ENCODE measurements at regions not wholly inside any gene's neighbourhood (a gene's known extent, or its start where the extent isn't known, plus 50 kb on each side); places are given as distances from the start of the nearest gene placed in this dataset.

DNA sequence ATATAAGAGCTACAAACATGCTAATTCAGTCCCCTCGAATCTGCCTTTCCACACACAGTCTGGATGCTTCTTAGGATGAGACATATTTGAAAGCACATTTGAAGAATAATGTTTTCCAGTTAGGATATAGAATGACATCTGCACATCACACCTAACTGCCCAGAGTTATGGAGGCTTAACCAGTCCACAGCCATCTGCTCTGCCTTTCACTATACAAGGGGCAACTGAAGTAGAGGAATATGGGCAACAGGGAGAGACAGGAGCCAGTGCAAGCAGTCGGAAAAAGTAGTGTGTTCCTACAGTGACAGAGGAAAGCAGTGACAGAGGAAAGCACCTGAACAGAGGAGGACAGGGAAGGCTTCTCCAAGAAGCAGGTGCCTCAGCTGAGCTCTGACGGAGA is 79.0 kb upstream of the CLDN18 start:
- H3K9me3 ChIP-seq (replicated peaks in 1 of 2; ENCODE audit: control insufficient read depth in 2 of 2, insufficient read depth in 1 of 2, low read depth in 1 of 2, low read length in 2 of 2): no peaks in the 10 kb centered on the region
- H4K8ac ChIP-seq (ENCODE audit: low read depth, low read length): no peak overlapping the region
- DNase-seq (ENCODE audit: low spot score): no peak
- H3K4me3 ChIP-seq (ENCODE audit: low read length in 2 of 2): no peak overlapping the region
- H3K27ac ChIP-seq (replicated peaks; ENCODE audit: low read length): no peak overlapping the region
- no peak overlapping the region for H3K4ac ChIP-seq (ENCODE audit: low read length)
- H3K14ac ChIP-seq (ENCODE audit: low read length): no peak overlapping the region
- H3K23ac ChIP-seq (ENCODE audit: low read depth, low read length, poor library complexity): no peak overlapping the region
- no CpG with 5 or more reads among the region's 3 CpGs for WGBS, 2 donors (ENCODE audit: extremely low coverage in 2 of 2, insufficient read length in 2 of 2, insufficient replicate concordance in 1 of 2)
- no peak overlapping the region for H2BK120ac ChIP-seq (ENCODE audit: low read depth, low read length)
- no peak overlapping the region for H3K18ac ChIP-seq (ENCODE audit: low read length)
- no peaks in the 10 kb centered on the region for H3K4me1 ChIP-seq (ENCODE audit: control insufficient read depth in 2 of 2, insufficient read depth in 1 of 2, low read depth in 1 of 2, low read length in 2 of 2)
- no peak overlapping the region for H3K4me2 ChIP-seq (ENCODE audit: insufficient read depth, low read length, poor library complexity, severe bottlenecking)
- no peak overlapping the region for H2AK5ac ChIP-seq (ENCODE audit: low read depth, low read length)
- no peak overlapping the region for H4K91ac ChIP-seq (ENCODE audit: low read depth, low read length, poor library complexity)
- H2BK12ac ChIP-seq (ENCODE audit: low read length): no peak overlapping the region
- no peak overlapping the region for H2BK15ac ChIP-seq (ENCODE audit: low read length)
- no peak overlapping the region for H3K9ac ChIP-seq (ENCODE audit: low read depth, low read length, poor library complexity)
- H3K79me1 ChIP-seq (ENCODE audit: low read depth, low read length): no peaks in the 10 kb centered on the region
- no peaks in the 10 kb centered on the region for H3K36me3 ChIP-seq (replicated peaks in 1 of 2; ENCODE audit: control insufficient read depth in 2 of 2, insufficient read depth in 2 of 2, low read length in 2 of 2)
- H3K27me3 ChIP-seq (ENCODE audit: control insufficient read depth in 3 of 3, insufficient read depth in 3 of 3, low read depth in 1 of 3, low read length in 3 of 3): no peaks in the 10 kb centered on the region
- H2AFZ ChIP-seq (ENCODE audit: low read length): no peak overlapping the region
- no peak overlapping the region for H2BK5ac ChIP-seq (ENCODE audit: low read length)

DNA sequence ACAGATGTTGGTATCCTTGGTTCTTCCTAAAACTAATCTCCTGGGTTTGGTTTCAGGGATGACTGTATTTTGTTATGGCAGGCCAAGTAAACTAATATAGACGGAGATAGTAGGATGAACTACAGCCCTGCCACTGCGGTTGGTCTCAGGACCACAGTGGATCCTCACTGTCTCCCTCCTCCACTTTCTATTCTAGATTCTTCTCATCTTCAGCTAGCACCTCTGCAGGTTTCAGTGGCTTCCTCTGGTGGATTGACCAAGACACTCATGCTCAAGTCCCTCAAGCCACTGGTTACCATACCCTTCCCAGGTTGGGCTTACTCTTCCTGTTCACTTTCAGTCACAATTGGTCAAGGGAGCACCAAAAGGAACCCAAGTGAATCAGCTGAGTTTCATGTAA is 71.1 kb upstream of the CLDN18 start:
- WGBS, 2 donors (ENCODE audit: extremely low coverage in 2 of 2, insufficient read length in 2 of 2, insufficient replicate concordance in 1 of 2): no CpG with 5 or more reads among the region's 2 CpGs

DNA sequence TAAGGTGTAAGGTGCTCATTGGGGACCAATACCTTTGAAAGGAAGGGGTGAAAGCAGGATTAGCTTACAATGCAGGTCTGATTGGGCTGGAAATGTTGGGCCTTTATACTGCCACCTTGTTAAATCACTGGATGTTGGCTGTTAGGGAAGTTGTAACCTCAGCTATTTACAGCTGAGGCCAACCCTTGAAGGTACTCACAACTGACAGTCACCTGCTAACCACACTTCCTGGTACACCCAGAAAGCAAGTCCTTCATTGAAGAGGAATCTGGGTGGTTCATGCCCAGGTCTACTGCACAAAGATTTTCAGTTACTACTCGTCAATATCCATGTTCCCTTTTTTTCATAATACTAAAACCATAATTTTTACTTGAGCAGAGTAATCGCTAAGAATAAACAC is 65.4 kb upstream of the CLDN18 start:
- Histone ChIP-seq H3K36me3 (replicated peaks in 1 of 2; ENCODE audit: control insufficient read depth in 2 of 2, insufficient read depth in 2 of 2, low read length in 2 of 2) (no peaks in the 10 kb centered on the region), H3K4ac (ENCODE audit: low read length) (no peak overlapping the region), H3K4me3 (ENCODE audit: low read length in 2 of 2) (no peak overlapping the region), H2AFZ (ENCODE audit: low read length) (no peak overlapping the region), H3K27me3 (ENCODE audit: control insufficient read depth in 3 of 3, insufficient read depth in 3 of 3, low read depth in 1 of 3, low read length in 3 of 3) (peaks cover 0 to under 1% (median 0%) of the 10 kb centered on the region in 3 experiments), H3K4me2 (ENCODE audit: insufficient read depth, low read length, poor library complexity, severe bottlenecking) (no peak overlapping the region), H2BK120ac (ENCODE audit: low read depth, low read length) (no peak overlapping the region), H3K9ac (ENCODE audit: low read depth, low read length, poor library complexity) (no peak overlapping the region), H3K14ac (ENCODE audit: low read length) (no peak overlapping the region), H3K4me1 (ENCODE audit: control insufficient read depth in 2 of 2, insufficient read depth in 1 of 2, low read depth in 1 of 2, low read length in 2 of 2) (no peaks in the 10 kb centered on the region), H2BK12ac (ENCODE audit: low read length) (no peak overlapping the region), H3K9me3 (replicated peaks in 1 of 2; ENCODE audit: control insufficient read depth in 2 of 2, insufficient read depth in 1 of 2, low read depth in 1 of 2, low read length in 2 of 2) (no peaks in the 10 kb centered on the region), H3K27ac (replicated peaks; ENCODE audit: low read length) (no peak overlapping the region), H2AK5ac (ENCODE audit: low read depth, low read length) (no peak overlapping the region), H4K91ac (ENCODE audit: low read depth, low read length, poor library complexity) (no peak overlapping the region), H4K8ac (ENCODE audit: low read depth, low read length) (no peak overlapping the region), H3K79me1 (ENCODE audit: low read depth, low read length) (no peaks in the 10 kb centered on the region), H3K23ac (ENCODE audit: low read depth, low read length, poor library complexity) (no peak overlapping the region), H2BK5ac (ENCODE audit: low read length) (no peak overlapping the region), H3K18ac (ENCODE audit: low read length) (no peak overlapping the region), H2BK15ac (ENCODE audit: low read length) (no peak overlapping the region)
- no peak for DNase-seq (ENCODE audit: low spot score)
- no CpG with 5 or more reads among the region's 2 CpGs for WGBS, 2 donors (ENCODE audit: extremely low coverage in 2 of 2, insufficient read length in 2 of 2, insufficient replicate concordance in 1 of 2)

More for the DNA sequence above, 71.1 kb upstream of the CLDN18 start:
- no peak overlapping the region for H3K14ac ChIP-seq (ENCODE audit: low read length)
- no peak overlapping the region for H2BK12ac ChIP-seq (ENCODE audit: low read length)
- H3K4me1 ChIP-seq (ENCODE audit: control insufficient read depth in 2 of 2, insufficient read depth in 1 of 2, low read depth in 1 of 2, low read length in 2 of 2): no peaks in the 10 kb centered on the region
- H2BK120ac ChIP-seq (ENCODE audit: low read depth, low read length): no peak overlapping the region
- no peaks in the 10 kb centered on the region for H3K9me3 ChIP-seq (replicated peaks in 1 of 2; ENCODE audit: control insufficient read depth in 2 of 2, insufficient read depth in 1 of 2, low read depth in 1 of 2, low read length in 2 of 2)
- H3K27ac ChIP-seq (replicated peaks; ENCODE audit: low read length): no peak overlapping the region
- DNase-seq (ENCODE audit: low spot score): no peak
- H3K79me1 ChIP-seq (ENCODE audit: low read depth, low read length): no peaks in the 10 kb centered on the region
- no peak overlapping the region for H3K4ac ChIP-seq (ENCODE audit: low read length)
- H3K23ac ChIP-seq (ENCODE audit: low read depth, low read length, poor library complexity): no peak overlapping the region
- no peak overlapping the region for H2BK15ac ChIP-seq (ENCODE audit: low read length)
- no peak overlapping the region for H4K8ac ChIP-seq (ENCODE audit: low read depth, low read length)
- no peak overlapping the region for H3K18ac ChIP-seq (ENCODE audit: low read length)
- H3K4me2 ChIP-seq (ENCODE audit: insufficient read depth, low read length, poor library complexity, severe bottlenecking): no peak overlapping the region
- H3K9ac ChIP-seq (ENCODE audit: low read depth, low read length, poor library complexity): no peak overlapping the region
- no peak overlapping the region for H2AK5ac ChIP-seq (ENCODE audit: low read depth, low read length)
- no peak overlapping the region for H4K91ac ChIP-seq (ENCODE audit: low read depth, low read length, poor library complexity)
- H3K36me3 ChIP-seq (replicated peaks in 1 of 2; ENCODE audit: control insufficient read depth in 2 of 2, insufficient read depth in 2 of 2, low read length in 2 of 2): no peaks in the 10 kb centered on the region
- no peak overlapping the region for H2BK5ac ChIP-seq (ENCODE audit: low read length)
- peaks cover 0 to 2% (median 0%) of the 10 kb centered on the region in 3 experiments for H3K27me3 ChIP-seq (ENCODE audit: control insufficient read depth in 3 of 3, insufficient read depth in 3 of 3, low read depth in 1 of 3, low read length in 3 of 3)
- no peak overlapping the region for H3K4me3 ChIP-seq (ENCODE audit: low read length in 2 of 2)
- no peak overlapping the region for H2AFZ ChIP-seq (ENCODE audit: low read length)

DNA sequence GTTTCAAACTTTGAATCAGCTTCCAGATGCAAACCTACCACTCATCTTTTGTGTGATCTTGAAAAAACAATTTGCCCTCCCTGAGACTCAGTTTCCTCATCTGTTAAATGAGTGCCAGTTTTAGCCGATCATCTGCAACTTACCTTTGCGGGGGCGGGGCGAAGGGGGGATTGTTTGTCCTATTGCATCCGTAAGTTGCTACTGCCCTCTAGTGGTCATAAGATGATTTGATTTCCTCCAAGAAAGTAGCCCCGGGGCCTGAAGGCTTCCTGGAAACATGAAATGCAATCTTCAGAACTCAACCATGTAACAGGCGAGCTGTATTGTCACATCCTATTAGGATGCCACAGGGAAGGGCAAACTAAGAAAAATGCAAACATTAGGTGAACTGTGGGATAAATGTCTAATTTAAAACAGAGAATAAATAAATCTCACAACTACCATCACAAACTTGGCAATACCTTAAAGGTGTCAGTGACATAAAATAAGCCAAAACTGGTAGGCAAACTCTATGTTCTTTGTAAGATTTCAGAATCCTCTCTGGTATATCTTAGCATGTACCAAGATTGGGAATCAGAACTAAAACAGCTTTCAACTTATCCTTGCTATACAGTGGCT is 63.5 kb upstream of the CLDN18 start:
- H3K79me1 ChIP-seq (ENCODE audit: low read depth, low read length): no peaks in the 10 kb centered on the region
- H2AFZ ChIP-seq (ENCODE audit: low read length): no peak overlapping the region
- no peak overlapping the region for H3K4me2 ChIP-seq (ENCODE audit: insufficient read depth, low read length, poor library complexity, severe bottlenecking)
- H3K9ac ChIP-seq (ENCODE audit: low read depth, low read length, poor library complexity): no peak overlapping the region
- no peak overlapping the region for H3K27ac ChIP-seq (replicated peaks; ENCODE audit: low read length)
- H2AK5ac ChIP-seq (ENCODE audit: low read depth, low read length): no peak overlapping the region
- no peak overlapping the region for H3K23ac ChIP-seq (ENCODE audit: low read depth, low read length, poor library complexity)
- no peak overlapping the region for H4K8ac ChIP-seq (ENCODE audit: low read depth, low read length)
- no CpG with 5 or more reads among the region's 7 CpGs for WGBS, 2 donors (ENCODE audit: extremely low coverage in 2 of 2, insufficient read length in 2 of 2, insufficient replicate concordance in 1 of 2)
- no peaks in the 10 kb centered on the region for H3K27me3 ChIP-seq (ENCODE audit: control insufficient read depth in 3 of 3, insufficient read depth in 3 of 3, low read depth in 1 of 3, low read length in 3 of 3)
- H3K18ac ChIP-seq (ENCODE audit: low read length): no peak overlapping the region
- H3K14ac ChIP-seq (ENCODE audit: low read length): no peak overlapping the region
- H3K4me3 ChIP-seq (ENCODE audit: low read length in 2 of 2): no peak overlapping the region
- no peak overlapping the region for H4K91ac ChIP-seq (ENCODE audit: low read depth, low read length, poor library complexity)
- peak; percentile 62 for DNase-seq (ENCODE audit: low spot score)
- no peaks in the 10 kb centered on the region for H3K36me3 ChIP-seq (replicated peaks in 1 of 2; ENCODE audit: control insufficient read depth in 2 of 2, insufficient read depth in 2 of 2, low read length in 2 of 2)
- no peak overlapping the region for H3K4ac ChIP-seq (ENCODE audit: low read length)
- no peak overlapping the region for H2BK12ac ChIP-seq (ENCODE audit: low read length)
- H2BK5ac ChIP-seq (ENCODE audit: low read length): no peak overlapping the region
- no peaks in the 10 kb centered on the region for H3K4me1 ChIP-seq (ENCODE audit: control insufficient read depth in 2 of 2, insufficient read depth in 1 of 2, low read depth in 1 of 2, low read length in 2 of 2)
- no peaks in the 10 kb centered on the region for H3K9me3 ChIP-seq (replicated peaks in 1 of 2; ENCODE audit: control insufficient read depth in 2 of 2, insufficient read depth in 1 of 2, low read depth in 1 of 2, low read length in 2 of 2)
- H2BK15ac ChIP-seq (ENCODE audit: low read length): no peak overlapping the region
- H2BK120ac ChIP-seq (ENCODE audit: low read depth, low read length): no peak overlapping the region

Measured in neuronal stem cell (in vitro differentiated cells).